GM04503 (cell line): ENCODE measurements at regions not wholly inside any gene's neighbourhood (a gene's known extent, or its start where the extent isn't known, plus 50 kb on each side); places are given as distances from the start of the nearest gene placed in this dataset.

Experiments
- DNase-seq: peaks from one replicate; pipeline ENCODE4 v3.0.0-alpha.2; 2012; ENCODE audit warnings: low read depth

GRCh38 chr13:85537601-85538000 lies 261.6 kb downstream of the SLITRK6 start:
- no peak for DNase-seq

- DNase-seq, result no peak
Measured at GRCh38 chr13:85536706-85537105, 262.5 kb downstream of the SLITRK6 start.

GRCh38 chr13:85535316-85536084 lies 263.7 kb downstream of the SLITRK6 start:
- DNase-seq, result no peak

GRCh38 chr13:85533911-85534310 lies 265.3 kb downstream of the SLITRK6 start:
- no peak for DNase-seq

GRCh38 chr13:85529218-85529594 lies 270.0 kb downstream of the SLITRK6 start:
- no peak for DNase-seq

GRCh38 chr13:85528491-85529217 lies 270.6 kb downstream of the SLITRK6 start:
- DNase-seq, result peak; percentile 74

GRCh38 chr13:85527316-85527715 lies 271.9 kb downstream of the SLITRK6 start:
- DNase-seq, result no peak

- DNase-seq, result no peak
Measured at GRCh38 chr13:85525411-85525810, 273.8 kb downstream of the SLITRK6 start.

- DNase-seq, result no peak
Measured at GRCh38 chr13:85521657-85522056, 277.6 kb downstream of the SLITRK6 start.

GRCh38 chr13:85520445-85520844 lies 278.8 kb downstream of the SLITRK6 start:
- DNase-seq, result no peak

GRCh38 chr13:85519363-85519762 lies 279.9 kb downstream of the SLITRK6 start:
- no peak for DNase-seq

GRCh38 chr13:85512421-85512820 lies 286.8 kb downstream of the SLITRK6 start:
- no peak for DNase-seq

GRCh38 chr13:85509512-85509911 lies 289.7 kb downstream of the SLITRK6 start:
- no peak for DNase-seq

- no peak for DNase-seq
Measured at GRCh38 chr13:85508683-85509329, 290.4 kb downstream of the SLITRK6 start.

GRCh38 chr13:85503797-85504196 lies 295.4 kb downstream of the SLITRK6 start:
- DNase-seq, result no peak

GRCh38 chr13:85501616-85502015 lies 297.6 kb downstream of the SLITRK6 start:
- DNase-seq, result no peak

- DNase-seq, result no peak
Measured at GRCh38 chr13:85500696-85501256, 298.4 kb downstream of the SLITRK6 start.

- no peak for DNase-seq
Measured at GRCh38 chr13:85498774-85499173, 300.4 kb downstream of the SLITRK6 start.

- peak; percentile 64 for DNase-seq
Measured at GRCh38 chr13:85497652-85498051, 301.6 kb downstream of the SLITRK6 start.

- no peak for DNase-seq
Measured at GRCh38 chr13:85492283-85492682, 306.9 kb downstream of the SLITRK6 start.

- no peak for DNase-seq
Measured at GRCh38 chr13:85486663-85487062, 312.6 kb downstream of the SLITRK6 start.

GRCh38 chr13:85473144-85473543 lies 326.1 kb downstream of the SLITRK6 start:
- DNase-seq, result no peak

- DNase-seq, result no peak
Measured at GRCh38 chr13:85469320-85469719, 329.9 kb downstream of the SLITRK6 start.
